Posterior vena cava (tissue), 2 donors: ENCODE measurements at regions not wholly inside any gene's neighbourhood (a gene's known extent, or its start where the extent isn't known, plus 50 kb on each side); places are given as distances from the start of the nearest gene placed in this dataset.

Source experiments
- DNase-seq: peaks from one replicate; pipeline ENCODE4 v3.0.0-alpha.2; 2020; ENCODE audit warnings: low spot score
- intact Hi-C, 2 donors: fragments of 100-400 bp; cut with DNase I; formaldehyde crosslinking; loops; one replicate each; pipeline versions ENCODE4 v1.14.1 to v1.14.2; 2022 to 2023
- donor health status: DM: yes; HTN: yes; CAD: no.
- donor health status: DM: yes; HTN: yes; CAD: no.

- DNase-seq = no peak
- intact Hi-C loops = no loop called here
Measured at GRCh38 chr10:128766915-128767314, 640.7 kb upstream of the MKI67 start.

- intact Hi-C loops = loop anchor here in 1 of 2 donors (5.0 kb wide), 1 partner anchor 748 kb away; no protein-coding TSS in a partner anchor
- DNase-seq = no peak
Measured at GRCh38 chr10:128774979-128775378, 648.8 kb upstream of the MKI67 start.

GRCh38 chr10:128775743-128776142 lies 649.5 kb upstream of the MKI67 start:
- no peak for DNase-seq
- intact Hi-C loops = loop anchor here in 1 of 2 donors (5.0 kb wide), 1 partner anchor 748 kb away; no protein-coding TSS in a partner anchor

GRCh38 chr10:128776673-128777252 lies 650.5 kb upstream of the MKI67 start:
- DNase-seq = no peak
- intact Hi-C loops = loop anchor here in 1 of 2 donors (5.0 kb wide), 1 partner anchor 749 kb away; no protein-coding TSS in a partner anchor

GRCh38 chr10:128777342-128777741 lies 651.1 kb upstream of the MKI67 start:
- DNase-seq = no peak
- intact Hi-C loops = loop anchor here in 1 of 2 donors (5.0 kb wide), 1 partner anchor 750 kb away; no protein-coding TSS in a partner anchor

- DNase-seq = no peak
Measured at GRCh38 chr10:128779416-128779815, 653.2 kb upstream of the MKI67 start.

GRCh38 chr10:128780156-128780761 lies 654.0 kb upstream of the MKI67 start:
- no peak for DNase-seq
- intact Hi-C loops = no loop called here

More at GRCh38 chr10:128779416-128779815, 653.2 kb upstream of the MKI67 start:
- intact Hi-C loops = loop anchor here in 1 of 2 donors (5.0 kb wide), 1 partner anchor 752 kb away; no protein-coding TSS in a partner anchor

GRCh38 chr10:128781637-128782036 lies 655.4 kb upstream of the MKI67 start:
- no peak for DNase-seq
- intact Hi-C loops = no loop called here

- intact Hi-C loops = no loop called here
- DNase-seq = no peak
Measured at GRCh38 chr10:128784444-128784843, 658.2 kb upstream of the MKI67 start.

- intact Hi-C loops = no loop called here
- DNase-seq = no peak
Measured at GRCh38 chr10:128792426-128793140, 666.4 kb upstream of the MKI67 start.

GRCh38 chr10:128793726-128794655 lies 667.8 kb upstream of the MKI67 start:
- no peak for DNase-seq
- intact Hi-C loops = no loop called here

- DNase-seq = no peak
- intact Hi-C loops = no loop called here
Measured at GRCh38 chr10:128796396-128796912, 670.2 kb upstream of the MKI67 start.

- intact Hi-C loops = no loop called here
- no peak for DNase-seq
Measured at GRCh38 chr10:128802062-128802461, 665.0 kb upstream of the MGMT start.

GRCh38 chr10:128803790-128804189 lies 663.3 kb upstream of the MGMT start:
- intact Hi-C loops = no loop called here
- no peak for DNase-seq

- intact Hi-C loops = no loop called here
- no peak for DNase-seq
Measured at GRCh38 chr10:128804411-128804810, 662.6 kb upstream of the MGMT start.

GRCh38 chr10:128808921-128809440 lies 658.1 kb upstream of the MGMT start:
- intact Hi-C loops = no loop called here
- no peak for DNase-seq

GRCh38 chr10:128811511-128811910 lies 655.5 kb upstream of the MGMT start:
- intact Hi-C loops = no loop called here

GRCh38 chr10:128812000-128812399 lies 655.0 kb upstream of the MGMT start:
- intact Hi-C loops = no loop called here
- DNase-seq = no peak

More at GRCh38 chr10:128811511-128811910, 655.5 kb upstream of the MGMT start:
- no peak for DNase-seq

- intact Hi-C loops = no loop called here
- DNase-seq = no peak
Measured at GRCh38 chr10:128813574-128813973, 653.5 kb upstream of the MGMT start.
